ENCODE measurements at regions not wholly inside any gene's neighbourhood (a gene's known extent, or its start where the extent isn't known, plus 50 kb on each side); places are given as distances from the start of the nearest gene placed in this dataset.

DNA sequence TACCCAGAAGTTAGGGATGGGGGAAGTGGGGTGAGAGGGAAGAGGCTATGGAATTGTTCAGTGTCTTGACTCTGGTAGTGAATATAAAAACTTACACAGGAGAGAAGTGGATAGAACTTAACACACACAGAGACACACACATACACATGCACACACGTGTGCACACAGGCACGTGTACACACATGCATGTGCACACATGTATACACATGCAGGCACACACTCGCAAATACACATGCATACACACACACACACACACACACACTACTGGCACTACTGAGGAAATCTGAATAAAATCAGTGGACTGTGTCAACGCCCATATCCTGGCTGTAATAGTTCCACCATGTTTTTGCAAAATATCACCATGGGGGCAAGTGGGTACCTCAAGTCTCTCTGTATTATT is 107.9 kb downstream of the IRS2 start:
- TF ChIP-seq, protein P1, sequence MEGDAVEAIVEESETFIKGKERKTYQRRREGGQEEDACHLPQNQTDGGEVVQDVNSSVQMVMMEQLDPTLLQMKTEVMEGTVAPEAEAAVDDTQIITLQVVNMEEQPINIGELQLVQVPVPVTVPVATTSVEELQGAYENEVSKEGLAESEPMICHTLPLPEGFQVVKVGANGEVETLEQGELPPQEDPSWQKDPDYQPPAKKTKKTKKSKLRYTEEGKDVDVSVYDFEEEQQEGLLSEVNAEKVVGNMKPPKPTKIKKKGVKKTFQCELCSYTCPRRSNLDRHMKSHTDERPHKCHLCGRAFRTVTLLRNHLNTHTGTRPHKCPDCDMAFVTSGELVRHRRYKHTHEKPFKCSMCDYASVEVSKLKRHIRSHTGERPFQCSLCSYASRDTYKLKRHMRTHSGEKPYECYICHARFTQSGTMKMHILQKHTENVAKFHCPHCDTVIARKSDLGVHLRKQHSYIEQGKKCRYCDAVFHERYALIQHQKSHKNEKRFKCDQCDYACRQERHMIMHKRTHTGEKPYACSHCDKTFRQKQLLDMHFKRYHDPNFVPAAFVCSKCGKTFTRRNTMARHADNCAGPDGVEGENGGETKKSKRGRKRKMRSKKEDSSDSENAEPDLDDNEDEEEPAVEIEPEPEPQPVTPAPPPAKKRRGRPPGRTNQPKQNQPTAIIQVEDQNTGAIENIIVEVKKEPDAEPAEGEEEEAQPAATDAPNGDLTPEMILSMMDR (IDR thresholded peaks at IDR 0.05), result no peak

DNA sequence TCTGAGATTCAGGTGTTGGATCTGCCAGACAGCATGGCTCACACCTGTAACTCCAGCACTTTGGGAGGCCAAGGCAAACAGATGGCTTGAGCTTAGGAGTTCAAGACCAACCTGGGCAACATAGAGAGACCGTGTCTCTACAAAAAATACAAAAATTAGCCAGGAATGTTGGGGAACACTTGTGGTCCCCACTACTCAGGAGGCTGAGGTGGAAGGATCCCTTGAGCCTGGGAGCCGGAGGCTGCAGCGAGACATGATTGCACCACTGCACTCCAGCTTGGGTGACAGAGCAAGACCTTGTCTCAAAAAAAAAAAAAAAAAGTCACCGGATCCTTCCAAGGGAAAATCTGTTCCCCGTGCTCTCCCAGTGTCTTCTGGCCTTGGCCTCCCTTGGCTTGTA is 109.2 kb downstream of the IRS2 start:
- TF ChIP-seq, protein P1 (IDR thresholded peaks at IDR 0.05), result no peak

DNA sequence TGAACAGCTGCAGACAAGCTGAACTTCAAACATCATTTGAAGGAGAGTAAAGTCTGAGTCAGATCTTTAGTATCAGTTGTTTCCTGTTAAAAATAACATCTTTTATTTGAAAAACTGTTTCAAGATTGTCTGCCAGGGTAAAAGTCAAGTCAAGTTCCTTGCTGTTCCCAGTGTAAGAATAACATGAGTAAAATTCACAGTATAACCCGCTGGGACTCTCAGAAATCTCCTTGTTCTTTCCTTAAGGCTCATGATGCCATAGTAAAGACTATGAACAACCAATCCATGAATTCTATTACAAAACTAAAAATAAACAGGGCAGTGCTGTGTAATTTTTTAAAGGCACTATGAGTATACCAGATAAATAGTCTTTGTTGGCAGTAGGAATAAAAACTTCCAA is 112.9 kb downstream of the IRS2 start:
- TF ChIP-seq, protein P1 (IDR thresholded peaks at IDR 0.05), result no peak

DNA sequence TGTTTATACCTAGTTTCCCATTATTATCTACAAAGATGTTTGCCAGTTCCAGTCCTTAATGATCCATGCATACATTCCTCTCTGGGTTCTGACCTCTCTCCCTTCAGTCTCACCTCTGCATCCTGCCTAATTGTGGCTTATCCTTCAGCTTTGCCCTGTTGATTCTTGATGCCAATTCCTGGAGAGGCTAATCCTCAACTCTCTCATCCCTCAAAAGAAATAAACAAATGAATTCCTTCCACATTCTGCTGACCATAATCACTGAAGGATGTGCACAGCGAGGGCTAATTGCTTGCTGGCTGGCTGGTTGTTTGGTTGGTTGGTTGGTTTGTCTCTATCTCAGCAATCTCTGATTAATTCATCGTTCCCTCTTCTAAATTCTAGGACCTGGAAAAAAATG is 113.8 kb downstream of the IRS2 start:
- TF ChIP-seq, protein P1 (IDR thresholded peaks at IDR 0.05), result no peak

DNA sequence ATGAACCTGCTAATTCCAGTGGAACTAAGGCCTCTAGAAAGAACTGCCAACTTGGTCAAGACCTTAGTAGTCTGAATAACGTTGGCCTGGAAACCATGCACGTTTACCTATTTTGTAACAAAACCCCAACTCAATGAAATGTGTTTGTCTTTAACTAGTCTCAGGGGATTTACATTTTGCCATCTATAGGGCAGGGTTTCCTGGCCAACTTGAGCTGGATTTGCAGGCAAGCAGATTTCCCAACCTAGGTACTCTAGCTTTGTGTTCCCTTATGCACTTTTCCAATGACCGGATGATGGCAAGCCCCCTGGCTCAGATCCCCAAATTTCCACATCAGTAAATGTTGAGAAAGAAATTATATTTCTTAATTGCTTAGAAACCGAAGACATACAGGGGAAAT is 114.5 kb downstream of the IRS2 start:
- TF ChIP-seq, protein P1 (IDR thresholded peaks at IDR 0.05), result no peak

DNA sequence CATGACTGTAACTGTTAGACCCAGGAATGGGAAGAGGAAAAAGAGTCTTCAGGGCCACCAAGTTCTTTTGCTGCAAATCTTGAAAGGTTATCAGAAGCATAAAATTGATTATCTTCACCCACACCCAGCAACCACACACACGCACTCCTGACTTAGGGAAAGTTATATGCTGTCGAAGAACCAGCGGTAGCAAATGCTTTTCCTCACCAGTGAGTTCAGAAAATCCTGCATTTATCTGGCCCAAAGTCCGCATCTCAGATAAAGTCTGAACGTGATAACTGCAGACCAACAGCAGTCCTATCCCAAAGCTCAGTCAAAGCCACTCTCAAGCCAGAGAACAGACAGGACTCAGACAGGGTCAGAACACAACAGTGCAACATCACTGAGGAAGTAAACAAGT is 115.6 kb downstream of the IRS2 start:
- TF ChIP-seq, protein P1 (IDR thresholded peaks at IDR 0.05), result no peak

DNA sequence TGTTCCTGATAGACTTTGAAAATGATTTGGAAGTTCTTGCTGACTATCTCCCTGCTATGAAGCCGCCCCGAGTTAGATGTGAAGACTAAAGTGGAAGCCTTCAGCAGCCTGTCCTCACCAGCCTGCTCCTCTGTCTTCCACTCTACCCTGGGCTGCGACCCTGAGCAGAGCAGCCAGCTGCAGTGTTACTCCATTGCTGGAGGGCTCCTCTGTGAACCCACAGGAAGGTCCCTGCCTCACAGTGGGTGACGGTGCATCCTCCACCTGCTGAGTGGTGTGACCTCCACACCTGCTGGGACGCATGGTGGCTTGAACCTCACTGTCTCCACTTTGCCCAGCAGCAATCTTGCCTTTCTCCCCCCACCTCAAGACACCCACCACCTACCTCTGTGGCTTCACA is 116.4 kb downstream of the IRS2 start:
- TF ChIP-seq, protein P1 (IDR thresholded peaks at IDR 0.05), result no peak

DNA sequence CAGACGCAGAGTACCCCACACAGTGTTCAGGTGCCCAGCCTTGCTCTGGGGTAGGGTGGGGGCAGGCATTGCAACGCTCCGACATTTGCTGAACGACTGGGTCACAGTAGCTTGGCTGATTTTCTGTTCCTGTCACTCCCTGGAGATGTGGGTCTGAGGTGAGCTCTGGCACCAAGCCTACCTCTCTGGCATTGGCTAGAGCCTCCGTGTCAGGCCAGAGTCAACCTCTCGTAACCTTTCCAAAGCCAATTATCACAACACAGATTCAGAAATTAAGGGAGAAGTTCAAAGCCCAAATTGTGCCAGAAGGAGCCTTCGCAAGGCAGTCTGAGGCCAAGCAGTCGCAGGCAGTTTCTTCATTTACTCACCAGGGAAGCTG is 117.2 kb downstream of the IRS2 start:
- TF ChIP-seq, protein P1 (IDR thresholded peaks at IDR 0.05), result no peak

All from LNCAP (cell line).